NCI-H2171 (cell line): ENCODE measurements at regions not wholly inside any gene's neighbourhood (a gene's known extent, or its start where the extent isn't known, plus 50 kb on each side); places are given as distances from the start of the nearest gene placed in this dataset.

Experiments
- DNase-seq: peaks from one replicate; lab custom pipeline; 2025; lab: John Stamatoyannopoulos, UW

GRCh38 chr9:27750566-27750965, 177.3 kb upstream of the C9orf72 start:
- DNase-seq: no peak

- DNase-seq: no peak
Measured at GRCh38 chr9:27752069-27752468, 178.8 kb upstream of the C9orf72 start.

- DNase-seq: no peak
Measured at GRCh38 chr9:27755846-27756245, 182.6 kb upstream of the C9orf72 start.

GRCh38 chr9:27756418-27756817, 183.1 kb upstream of the C9orf72 start:
- no peak for DNase-seq

GRCh38 chr9:27763831-27764230, 190.6 kb upstream of the C9orf72 start:
- no peak for DNase-seq

GRCh38 chr9:27765266-27766072, 192.2 kb upstream of the C9orf72 start:
- no peak for DNase-seq

GRCh38 chr9:27766073-27766835, 193.0 kb upstream of the C9orf72 start:
- no peak for DNase-seq

- no peak for DNase-seq
Measured at GRCh38 chr9:27768781-27769180, 195.5 kb upstream of the C9orf72 start.

- no peak for DNase-seq
Measured at GRCh38 chr9:27770541-27770940, 197.3 kb upstream of the C9orf72 start.

- DNase-seq: no peak
Measured at GRCh38 chr9:27771803-27772545, 198.7 kb upstream of the C9orf72 start.

GRCh38 chr9:27784847-27785713, 211.8 kb upstream of the C9orf72 start:
- no peak for DNase-seq

GRCh38 chr9:27785714-27786100, 212.4 kb upstream of the C9orf72 start:
- DNase-seq: no peak

- no peak for DNase-seq
Measured at GRCh38 chr9:27787891-27788290, 214.6 kb upstream of the C9orf72 start.

- DNase-seq: no peak
Measured at GRCh38 chr9:27791311-27791710, 218.0 kb upstream of the C9orf72 start.

- DNase-seq: no peak
Measured at GRCh38 chr9:27792971-27793689, 219.8 kb upstream of the C9orf72 start.

- no peak for DNase-seq
Measured at GRCh38 chr9:27799326-27799725, 226.0 kb upstream of the C9orf72 start.

- no peak for DNase-seq
Measured at GRCh38 chr9:27800159-27800558, 226.9 kb upstream of the C9orf72 start.

GRCh38 chr9:27800692-27801370, 227.6 kb upstream of the C9orf72 start:
- peak; percentile 63 for DNase-seq

- no peak for DNase-seq
Measured at GRCh38 chr9:27801545-27801944, 228.3 kb upstream of the C9orf72 start.

- no peak for DNase-seq
Measured at GRCh38 chr9:27802418-27802817, 229.1 kb upstream of the C9orf72 start.
